AG10803 (cell line): ENCODE measurements at regions not wholly inside any gene's neighbourhood (a gene's known extent, or its start where the extent isn't known, plus 50 kb on each side); places are given as distances from the start of the nearest gene placed in this dataset.

Experiments used
- DNase-seq: peaks from one replicate; pipeline ENCODE4 v3.0.0; 2010; ENCODE audit warnings: low read depth
- H3K4me3 ChIP-seq: 2 replicates; pipeline ENCODE4 v1.5.1; 2011; ENCODE audit warnings: mild to moderate bottlenecking, low read length, control low read depth
- CTCF ChIP-seq: conservative IDR thresholded peaks from 2 replicates; pipeline ENCODE4 v1.5.1; 2011; ENCODE audit warnings: mild to moderate bottlenecking, low read length, control low read depth, inconsistent platforms

GRCh38 chr10:30188101-30188500, 128.7 kb upstream of the JCAD start:
- DNase-seq, result peak; percentile 31
- no peak for TF ChIP-seq CTCF
- H3K4me3 ChIP-seq, result no peak overlapping the region

GRCh38 chr10:30187010-30187409, 127.6 kb upstream of the JCAD start:
- no peak overlapping the region for H3K4me3 ChIP-seq
- no peak for DNase-seq
- TF ChIP-seq CTCF, result no peak

GRCh38 chr10:30186371-30186875, 127.0 kb upstream of the JCAD start:
- TF ChIP-seq CTCF, result peak; percentile 30
- no peak overlapping the region for H3K4me3 ChIP-seq
- peak; percentile 8 for DNase-seq

GRCh38 chr10:30185916-30186315, 126.5 kb upstream of the JCAD start:
- H3K4me3 ChIP-seq, result no peak overlapping the region
- TF ChIP-seq CTCF, result no peak
- DNase-seq, result peak; percentile 92

GRCh38 chr10:30185341-30185740, 126.0 kb upstream of the JCAD start:
- DNase-seq, result peak; percentile 4
- H3K4me3 ChIP-seq, result no peak overlapping the region
- TF ChIP-seq CTCF, result no peak

- DNase-seq, result peak; percentile 20
Measured at GRCh38 chr10:30184397-30185033, 125.1 kb upstream of the JCAD start.

More at GRCh38 chr10:30184397-30185033, 125.1 kb upstream of the JCAD start:
- no peak for TF ChIP-seq CTCF
- H3K4me3 ChIP-seq, result no peak overlapping the region
